NT2/D1 (cell line): ENCODE measurements at regions not wholly inside any gene's neighbourhood (a gene's known extent, or its start where the extent isn't known, plus 50 kb on each side); places are given as distances from the start of the nearest gene placed in this dataset.

ENCODE experiments used
- DNase-seq: peaks from one replicate; pipeline ENCODE4 v3.0.0-alpha.2; 2011; ENCODE audit warnings: low read depth, low spot score
- H3K27me3 ChIP-seq: 2 replicates; pipeline ENCODE4 v1.6.0; 2011; ENCODE audit warnings: mild to moderate bottlenecking; ENCODE audit not compliant: insufficient read length, insufficient read depth
- H3K36me3 ChIP-seq: 2 replicates; pipeline ENCODE4 v1.6.1; 2011; ENCODE audit warnings: mild to moderate bottlenecking, low read length, mixed read lengths; ENCODE audit not compliant: insufficient read depth, insufficient read length
- H3K4me1 ChIP-seq: 2 replicates; pipeline ENCODE4 v1.5.1; 2011; ENCODE audit not compliant: insufficient read depth, insufficient read length
- H3K4me3 ChIP-seq: 2 replicates; pipeline ENCODE4 v1.5.1; 2011; ENCODE audit warnings: low read depth; ENCODE audit not compliant: insufficient read length
- H3K9ac ChIP-seq: 2 replicates; pipeline ENCODE4 v1.6.0; 2011; ENCODE audit warnings: low read depth; ENCODE audit not compliant: insufficient read length
- H3K9me3 ChIP-seq: 2 replicates; pipeline ENCODE4 v1.5.1; 2011; ENCODE audit warnings: mild to moderate bottlenecking, low read length; ENCODE audit not compliant: insufficient read depth
- SUZ12 ChIP-seq: IDR thresholded peaks from 2 replicates; pipeline ENCODE4 v1.6.1; 2011; ENCODE audit not compliant: insufficient read length, insufficient read depth; ENCODE audit errors: extremely low read depth
- YY1 ChIP-seq: IDR thresholded peaks from 2 replicates; pipeline ENCODE4 v1.6.1; 2011; ENCODE audit not compliant: insufficient read length, insufficient read depth
- ZNF274 ChIP-seq: IDR thresholded peaks from 2 replicates; pipeline ENCODE4 v1.6.1; 2011; ENCODE audit warnings: mild to moderate bottlenecking, low read depth, low read length

- H3K27me3 ChIP-seq, result no peaks in the 10 kb centered on the region
- no peaks in the 10 kb centered on the region for H3K9me3 ChIP-seq
- no peak for TF ChIP-seq SUZ12
- no peak for TF ChIP-seq YY1
- TF ChIP-seq ZNF274, result no peak
- H3K4me1 ChIP-seq, result no peaks in the 10 kb centered on the region
- H3K9ac ChIP-seq, result no peak overlapping the region
- no peak overlapping the region for H3K4me3 ChIP-seq
- DNase-seq, result no peak
- H3K36me3 ChIP-seq, result no peaks in the 10 kb centered on the region
These were observed 123.1 kb downstream of the POLR1F start for GRCh38 chr7:19585761-19586160.

DNA sequence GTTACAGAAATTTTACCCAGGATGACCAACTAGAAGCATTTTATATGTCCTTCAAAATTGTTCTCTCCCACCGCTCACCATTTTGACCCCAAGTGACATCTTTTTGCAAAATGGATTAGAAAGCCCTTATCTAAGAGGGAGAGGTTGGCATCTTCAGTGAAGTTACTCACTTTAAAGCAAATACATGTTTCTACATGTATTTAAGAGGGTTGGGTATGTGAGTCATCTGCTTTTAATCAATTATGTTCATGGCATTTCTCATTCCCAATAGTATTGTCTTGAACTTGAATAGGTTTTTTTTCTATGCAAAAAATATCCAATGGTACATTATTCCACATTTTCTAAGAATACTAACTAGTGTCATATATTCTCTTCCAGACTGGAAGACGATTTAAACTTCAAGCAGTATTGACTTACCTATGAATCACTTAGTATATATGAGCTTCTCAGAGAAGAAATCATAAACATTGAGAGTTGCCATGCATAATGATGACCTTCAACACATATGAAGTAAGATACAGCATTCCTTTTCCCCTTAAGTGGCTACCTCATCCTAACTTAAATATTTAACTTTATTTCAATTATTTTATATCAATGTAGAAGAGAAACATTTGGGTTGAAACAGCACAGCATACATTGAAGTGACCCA lies 132.8 kb downstream of the POLR1F start:
- TF ChIP-seq ZNF274 (no peak), SUZ12 (no peak), YY1 (no peak)
- no peaks in the 10 kb centered on the region for H3K9me3 ChIP-seq
- DNase-seq, result no peak

GRCh38 chr7:19574131-19574530 lies 134.7 kb downstream of the POLR1F start:
- TF ChIP-seq SUZ12, result no peak
- no peak for TF ChIP-seq YY1
- TF ChIP-seq ZNF274, result no peak
- Histone ChIP-seq H3K9me3 (no peaks in the 10 kb centered on the region), H3K9ac (no peak overlapping the region), H3K4me1 (no peaks in the 10 kb centered on the region), H3K4me3 (no peak overlapping the region), H3K36me3 (no peaks in the 10 kb centered on the region), H3K27me3 (no peaks in the 10 kb centered on the region)
- DNase-seq, result no peak

More for the DNA sequence above, 132.8 kb downstream of the POLR1F start:
- Histone ChIP-seq H3K4me1 (no peaks in the 10 kb centered on the region), H3K9ac (no peak overlapping the region), H3K4me3 (no peak overlapping the region), H3K36me3 (no peaks in the 10 kb centered on the region), H3K27me3 (no peaks in the 10 kb centered on the region)

- no peak for DNase-seq
- no peak for TF ChIP-seq SUZ12
- TF ChIP-seq ZNF274, result no peak
- TF ChIP-seq YY1, result no peak
- Histone ChIP-seq H3K4me1 (no peaks in the 10 kb centered on the region), H3K4me3 (no peak overlapping the region), H3K27me3 (no peaks in the 10 kb centered on the region), H3K9ac (no peak overlapping the region), H3K9me3 (no peaks in the 10 kb centered on the region), H3K36me3 (no peaks in the 10 kb centered on the region)
These were observed 136.3 kb downstream of the POLR1F start for GRCh38 chr7:19572566-19572965.

DNA sequence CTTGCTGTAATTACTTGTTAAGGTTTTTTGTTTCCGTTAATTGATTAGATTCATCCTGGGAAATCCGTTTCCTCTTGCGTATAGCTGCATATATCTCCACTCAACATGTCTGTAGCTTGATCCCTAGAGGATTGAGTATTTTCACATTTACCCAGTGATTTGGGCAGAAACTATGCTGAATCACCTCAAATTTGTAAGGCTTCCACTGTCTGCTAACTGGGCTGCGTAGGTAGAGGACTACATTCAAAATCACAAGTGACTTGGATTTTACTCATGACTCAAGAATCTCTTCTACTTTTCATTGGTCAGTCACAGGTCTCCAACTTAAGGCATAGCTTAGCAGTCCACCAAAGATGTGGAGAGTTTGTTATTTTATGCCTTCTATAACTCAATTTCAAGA lies 141.8 kb downstream of the POLR1F start:
- no peak for DNase-seq
- TF ChIP-seq ZNF274 (no peak), YY1 (no peak), SUZ12 (no peak)
- no peak overlapping the region for H3K9ac ChIP-seq
- no peak overlapping the region for H3K4me3 ChIP-seq
- no peaks in the 10 kb centered on the region for H3K27me3 ChIP-seq
- H3K36me3 ChIP-seq, result no peaks in the 10 kb centered on the region
- H3K9me3 ChIP-seq, result no peaks in the 10 kb centered on the region
- H3K4me1 ChIP-seq, result no peaks in the 10 kb centered on the region

- Histone ChIP-seq H3K4me1 (no peaks in the 10 kb centered on the region), H3K27me3 (no peaks in the 10 kb centered on the region), H3K9ac (no peak overlapping the region), H3K36me3 (no peaks in the 10 kb centered on the region), H3K4me3 (no peak overlapping the region), H3K9me3 (no peaks in the 10 kb centered on the region)
- TF ChIP-seq ZNF274, result no peak
- TF ChIP-seq YY1, result no peak
- TF ChIP-seq SUZ12, result no peak
- DNase-seq, result no peak
These were observed 143.2 kb downstream of the POLR1F start for GRCh38 chr7:19565602-19566001.

DNA sequence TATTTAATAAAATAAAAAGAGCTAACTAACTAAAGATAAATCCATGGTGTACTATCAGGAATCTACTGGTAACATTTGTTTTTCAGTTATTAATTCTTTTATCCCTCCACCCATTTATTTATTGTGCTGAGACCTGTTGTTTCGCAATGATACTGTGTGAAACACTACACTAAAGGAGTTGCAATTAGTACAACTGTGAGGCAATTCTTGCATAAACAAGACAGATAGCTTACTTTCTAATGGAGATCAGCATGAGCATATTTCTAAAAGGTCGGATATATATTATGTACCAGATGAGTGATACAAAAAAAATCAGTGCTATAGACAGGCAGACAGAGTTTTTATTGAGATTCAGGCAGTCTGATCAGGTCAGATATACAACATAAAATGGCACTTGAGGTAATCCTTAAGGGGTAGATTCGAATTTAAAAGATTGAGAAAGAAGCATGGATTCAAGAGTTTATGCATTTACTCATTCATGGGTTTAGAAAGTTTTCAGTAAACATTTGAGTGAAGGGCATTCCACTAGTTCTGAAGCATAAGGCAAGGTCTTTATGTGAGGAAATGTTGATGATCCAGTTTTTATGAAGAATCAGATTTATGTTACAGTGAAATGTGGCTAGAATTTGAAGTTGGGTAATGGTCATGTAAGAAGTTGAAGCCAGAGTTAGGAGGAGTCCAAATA lies 147.6 kb downstream of the POLR1F start:
- Histone ChIP-seq H3K4me3 (no peak overlapping the region), H3K27me3 (no peaks in the 10 kb centered on the region), H3K36me3 (no peaks in the 10 kb centered on the region), H3K9ac (no peak overlapping the region), H3K4me1 (no peaks in the 10 kb centered on the region), H3K9me3 (no peaks in the 10 kb centered on the region)
- no peak for DNase-seq
- no peak for TF ChIP-seq SUZ12
- no peak for TF ChIP-seq ZNF274
- no peak for TF ChIP-seq YY1
